CD4-positive, alpha-beta memory T cell (primary cell): ENCODE measurements at regions not wholly inside any gene's neighbourhood (a gene's known extent, or its start where the extent isn't known, plus 50 kb on each side); places are given as distances from the start of the nearest gene placed in this dataset.

Source experiments
- CTCF ChIA-PET: fragments of 350-600 bp; sonication (Branson Sonifier 250); formaldehyde crosslinking; loops from one replicate; lab custom pipeline; 2021; ENCODE audit warnings: inconsistent platforms; ENCODE audit not compliant: partially characterized antibody; lab: Charles Lee
- POLR2A ChIA-PET: fragments of 350-600 bp; sonication (Branson Sonifier 250); formaldehyde crosslinking; loops from one replicate; lab custom pipeline; 2021; ENCODE audit not compliant: partially characterized antibody; lab: Charles Lee
- DNase-seq, 5 donors: peaks; one replicate each; pipeline versions ENCODE4 v3.0.0 to v3.0.0-alpha.2; 2020 to 2022; ENCODE audit warnings: mixed read lengths in 1 of 5
- H3K27ac ChIP-seq: one replicate; pipeline ENCODE4 v1.7.0; 2013; ENCODE audit warnings: low read depth, low read length
- H3K27me3 ChIP-seq: 2 replicates; pipeline ENCODE4 v1.7.0; 2013; ENCODE audit warnings: mild to moderate bottlenecking, low read length, moderate library complexity; ENCODE audit not compliant: insufficient read depth
- H3K36me3 ChIP-seq: 2 replicates; pipeline ENCODE4 v1.7.0; 2013; ENCODE audit warnings: mild to moderate bottlenecking, low read length, moderate library complexity; ENCODE audit not compliant: insufficient read depth
- H3K4me1 ChIP-seq: 2 replicates; pipeline ENCODE4 v1.7.0; 2013; ENCODE audit warnings: mild to moderate bottlenecking, low read length, moderate library complexity; ENCODE audit not compliant: insufficient read depth
- H3K4me3 ChIP-seq, 2 donors: one replicate each; pipeline ENCODE4 v1.7.0; 2013; ENCODE audit warnings: low read length in 2 of 2, mild to moderate bottlenecking in 1 of 2
- H3K9me3 ChIP-seq, 2 donors: one replicate each; pipeline ENCODE4 v1.7.0; 2013; ENCODE audit warnings: low read length in 2 of 2, control low read depth in 1 of 2; ENCODE audit not compliant: control insufficient read depth in 1 of 2
- H3K27ac Mint-ChIP-seq, 7 donors: one replicate each; pipeline ENCODE4 v1.8.0; 2020 to 2021; ENCODE audit warnings: mixed read lengths in 7 of 7, mild to moderate bottlenecking in 6 of 7, inconsistent platforms in 3 of 7, moderate library complexity in 3 of 7
- H3K27me3 Mint-ChIP-seq, 2 donors: one replicate each; pipeline ENCODE4 v1.8.0; 2020 to 2021; ENCODE audit warnings: mixed read lengths in 2 of 2
- H3K36me3 Mint-ChIP-seq, 2 donors: one replicate each; pipeline ENCODE4 v1.8.0; 2020 to 2021; ENCODE audit warnings: mixed read lengths in 2 of 2, inconsistent platforms in 1 of 2, mild to moderate bottlenecking in 1 of 2
- H3K4me1 Mint-ChIP-seq, 4 donors: one replicate each; pipeline ENCODE4 v1.8.0; 2020 to 2021; ENCODE audit warnings: mixed read lengths in 4 of 4, mild to moderate bottlenecking in 1 of 4
- H3K4me3 Mint-ChIP-seq, 8 donors: one replicate each; pipeline ENCODE4 v1.8.0; 2020 to 2021; ENCODE audit warnings: mixed read lengths in 8 of 8, mild to moderate bottlenecking in 7 of 8, moderate library complexity in 6 of 8, inconsistent platforms in 3 of 8
- H3K9me3 Mint-ChIP-seq, 8 donors: one replicate each; pipeline ENCODE4 v1.8.0; 2020 to 2021; ENCODE audit warnings: mixed read lengths in 8 of 8, mild to moderate bottlenecking in 5 of 8, inconsistent platforms in 3 of 8, moderate library complexity in 1 of 8
- intact Hi-C: fragments of 100-400 bp; cut with micrococcal nuclease; formaldehyde crosslinking; loops from one replicate; pipeline ENCODE4 v1.15.1; 2023

DNA sequence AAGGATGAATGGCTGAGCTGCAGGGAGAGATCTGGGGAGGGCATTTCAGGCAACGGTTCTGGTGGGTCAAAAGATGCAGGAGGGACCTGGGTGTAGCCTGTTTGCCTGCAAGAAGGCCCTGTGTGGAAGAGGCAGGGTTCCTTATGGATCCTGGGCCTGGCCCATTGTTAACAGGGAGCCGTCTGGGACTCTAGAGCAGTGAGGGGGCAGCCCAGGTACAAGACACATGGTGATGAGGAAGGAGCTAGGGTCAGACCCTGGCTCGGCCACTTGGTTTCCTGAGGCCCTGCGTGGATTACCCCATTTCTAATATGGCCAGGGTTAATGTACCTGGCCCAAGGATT, 124.9 kb downstream of the GLI2 start:
- intact Hi-C loops = no loop called here
- Histone ChIP-seq H3K36me3 (no peaks in the 10 kb centered on the region), H3K27me3 (no peaks in the 10 kb centered on the region), H3K27ac (no peak overlapping the region), H3K4me1 (no peaks in the 10 kb centered on the region), H3K4me3 (no peak overlapping the region), H3K9me3 (no peaks in the 10 kb centered on the region)
- Mint-ChIP-seq H3K36me3 (no peaks in the 10 kb centered on the region), H3K27me3 (peaks cover 0 to 5% of the 10 kb centered on the region in 2 donors), H3K4me3 (no peak overlapping the region), H3K4me1 (no peaks in the 10 kb centered on the region), H3K27ac (no peak overlapping the region), H3K9me3 (peaks cover 0 to 1% (median 0%) of the 10 kb centered on the region in 8 donors)
- ChIA-PET CTCF (no interaction called here), POLR2A (no interaction called here)
- DNase-seq = no peak

DNA sequence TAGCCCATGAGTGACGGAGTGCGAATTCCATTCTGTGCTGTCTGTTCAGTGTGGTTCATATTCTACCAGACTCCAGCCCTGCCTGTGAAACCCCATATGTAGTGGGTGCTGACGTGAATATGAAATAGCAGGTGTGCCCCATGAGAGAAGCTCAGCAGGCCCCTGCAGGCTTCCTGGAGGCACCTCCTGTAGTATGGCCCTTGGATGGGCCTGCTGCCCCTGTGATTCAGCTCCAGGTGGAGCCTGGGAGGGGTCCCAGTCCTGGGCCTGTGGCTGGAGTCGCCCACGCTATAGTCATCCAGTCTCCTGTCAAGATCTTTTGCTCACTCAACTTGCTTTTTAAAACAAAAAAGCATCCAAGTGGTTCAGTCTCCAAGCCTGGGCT, 125.5 kb downstream of the GLI2 start:
- Histone ChIP-seq H3K36me3 (no peaks in the 10 kb centered on the region), H3K9me3 (no peaks in the 10 kb centered on the region), H3K4me1 (no peaks in the 10 kb centered on the region), H3K4me3 (no peak overlapping the region), H3K27ac (no peak overlapping the region), H3K27me3 (no peaks in the 10 kb centered on the region)
- H3K36me3 Mint-ChIP-seq = no peaks in the 10 kb centered on the region
- peaks cover 0 to 1% (median 0%) of the 10 kb centered on the region in 8 donors for H3K9me3 Mint-ChIP-seq
- CTCF ChIA-PET = no interaction called here
- H3K4me1 Mint-ChIP-seq = no peaks in the 10 kb centered on the region
- POLR2A ChIA-PET = no interaction called here
- H3K27ac Mint-ChIP-seq = no peak overlapping the region
- DNase-seq = no peak
- H3K27me3 Mint-ChIP-seq = peaks cover 3 to 7% of the 10 kb centered on the region in 2 donors
- intact Hi-C loops = no loop called here
- H3K4me3 Mint-ChIP-seq = no peak overlapping the region

DNA sequence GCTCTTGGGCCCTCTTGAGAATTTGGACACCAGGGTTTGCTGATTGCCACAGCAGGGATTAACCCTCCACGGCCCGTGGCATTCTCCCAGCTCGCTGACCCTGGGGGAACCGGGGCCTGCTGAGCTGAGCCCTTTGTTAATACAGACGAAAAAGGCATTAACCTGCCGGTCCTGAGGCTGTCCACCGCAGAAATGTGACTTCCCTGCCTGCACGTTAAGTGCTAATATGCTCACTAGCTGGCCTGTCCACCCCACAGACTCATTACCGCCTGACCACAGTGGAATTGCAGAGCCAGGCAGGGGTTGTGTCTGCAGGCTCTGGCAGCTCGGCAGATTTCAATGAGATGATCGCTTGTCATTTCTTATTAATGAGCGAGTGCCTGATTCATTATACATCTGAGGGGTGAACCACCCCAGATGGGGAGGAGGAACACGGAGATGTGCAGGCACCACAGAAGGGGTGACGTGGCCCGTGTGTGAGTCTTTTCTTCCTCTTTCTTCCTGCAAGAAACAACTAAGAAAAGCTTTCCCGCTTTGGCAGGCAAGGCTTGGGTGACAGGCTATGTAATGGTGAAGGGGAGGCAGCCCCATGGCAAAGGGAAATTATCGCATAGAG, 126.0 kb downstream of the GLI2 start:
- peaks cover 5 to 12% of the 10 kb centered on the region in 2 donors for H3K27me3 Mint-ChIP-seq
- intact Hi-C loops = no loop called here
- CTCF ChIA-PET = no interaction called here

GRCh38 chr2:120862201-120863060, 126.8 kb downstream of the GLI2 start:
- H3K4me3 ChIP-seq = no peak overlapping the region
- Mint-ChIP-seq H3K4me3 (no peak overlapping the region), H3K27me3 (peaks cover 5 to 12% of the 10 kb centered on the region in 2 donors), H3K36me3 (no peaks in the 10 kb centered on the region), H3K4me1 (no peaks in the 10 kb centered on the region), H3K27ac (no peak overlapping the region), H3K9me3 (peaks cover 0 to 1% (median 0%) of the 10 kb centered on the region in 8 donors)
- H3K36me3 ChIP-seq = no peaks in the 10 kb centered on the region
- intact Hi-C loops = no loop called here
- ChIA-PET POLR2A (no interaction called here), CTCF (no interaction called here)
- no peaks in the 10 kb centered on the region for H3K27me3 ChIP-seq
- H3K4me1 ChIP-seq = no peaks in the 10 kb centered on the region
- H3K9me3 ChIP-seq = no peaks in the 10 kb centered on the region
- DNase-seq = no peak
- no peak overlapping the region for H3K27ac ChIP-seq

More for the DNA sequence above, 126.0 kb downstream of the GLI2 start:
- H3K27ac ChIP-seq = no peak overlapping the region
- Mint-ChIP-seq H3K4me1 (no peaks in the 10 kb centered on the region), H3K4me3 (no peak overlapping the region), H3K36me3 (no peaks in the 10 kb centered on the region), H3K27ac (peak overlapping the region in 1 of 7 donors; percentile 6), H3K9me3 (peaks cover 0 to 1% (median 0%) of the 10 kb centered on the region in 8 donors)
- no peaks in the 10 kb centered on the region for H3K36me3 ChIP-seq
- no peaks in the 10 kb centered on the region for H3K9me3 ChIP-seq
- H3K4me1 ChIP-seq = no peaks in the 10 kb centered on the region
- H3K27me3 ChIP-seq = no peaks in the 10 kb centered on the region
- DNase-seq = no peak
- no peak overlapping the region for H3K4me3 ChIP-seq
- POLR2A ChIA-PET = no interaction called here

DNA sequence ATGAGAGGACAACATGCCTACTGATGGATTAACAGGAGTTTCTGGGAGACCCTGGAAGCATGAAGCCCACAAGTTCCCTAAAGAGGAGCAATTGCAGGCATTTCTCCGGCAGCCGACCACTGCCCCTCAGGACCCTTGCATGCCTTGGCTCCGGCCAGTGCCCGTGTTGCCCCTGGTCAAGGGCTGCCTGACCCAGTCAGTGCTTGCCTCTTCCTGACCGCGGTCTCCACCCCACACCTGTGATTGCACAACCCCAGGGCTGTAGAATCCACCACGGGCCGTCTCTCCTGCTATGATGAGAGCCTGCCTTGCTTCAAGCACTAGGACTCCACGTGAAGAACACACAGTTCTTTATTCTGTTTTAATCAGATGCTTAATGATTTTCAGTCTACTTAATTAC, 127.5 kb downstream of the GLI2 start:
- POLR2A ChIA-PET = no interaction called here
- Mint-ChIP-seq H3K9me3 (peaks cover 0 to 1% (median 0%) of the 10 kb centered on the region in 8 donors), H3K4me1 (no peaks in the 10 kb centered on the region), H3K27ac (no peak overlapping the region), H3K27me3 (peaks cover 7 to 12% of the 10 kb centered on the region in 2 donors), H3K36me3 (no peaks in the 10 kb centered on the region), H3K4me3 (no peak overlapping the region)
- CTCF ChIA-PET = no interaction called here
- Histone ChIP-seq H3K27ac (no peak overlapping the region), H3K27me3 (no peaks in the 10 kb centered on the region), H3K4me3 (no peak overlapping the region), H3K36me3 (no peaks in the 10 kb centered on the region), H3K9me3 (no peaks in the 10 kb centered on the region), H3K4me1 (no peaks in the 10 kb centered on the region)
- no peak for DNase-seq
- intact Hi-C loops = no loop called here

GRCh38 chr2:120863661-120864320, 128.1 kb downstream of the GLI2 start:
- H3K36me3 ChIP-seq = no peaks in the 10 kb centered on the region
- Mint-ChIP-seq H3K4me1 (peaks cover 0 to 4% (median 0%) of the 10 kb centered on the region in 4 donors), H3K9me3 (peaks cover 0 to 1% (median 0%) of the 10 kb centered on the region in 8 donors), H3K4me3 (no peak overlapping the region), H3K27me3 (peaks cover 13 to 14% of the 10 kb centered on the region in 2 donors), H3K36me3 (no peaks in the 10 kb centered on the region), H3K27ac (no peak overlapping the region)
- CTCF ChIA-PET = no interaction called here
- no peaks in the 10 kb centered on the region for H3K9me3 ChIP-seq
- no peaks in the 10 kb centered on the region for H3K4me1 ChIP-seq
- POLR2A ChIA-PET = no interaction called here
- no peaks in the 10 kb centered on the region for H3K27me3 ChIP-seq
- no peak for DNase-seq
- no peak overlapping the region for H3K27ac ChIP-seq
- H3K4me3 ChIP-seq = no peak overlapping the region
- intact Hi-C loops = no loop called here

- DNase-seq = no peak
- Mint-ChIP-seq H3K4me3 (no peak overlapping the region), H3K36me3 (no peaks in the 10 kb centered on the region), H3K4me1 (peaks cover 0 to 4% (median 0%) of the 10 kb centered on the region in 4 donors), H3K27ac (no peak overlapping the region), H3K9me3 (peaks cover 0 to 1% (median 0%) of the 10 kb centered on the region in 8 donors), H3K27me3 (peaks cover 19 to 22% of the 10 kb centered on the region in 2 donors)
- no peak overlapping the region for H3K4me3 ChIP-seq
- no peaks in the 10 kb centered on the region for H3K9me3 ChIP-seq
- no peaks in the 10 kb centered on the region for H3K36me3 ChIP-seq
- no peaks in the 10 kb centered on the region for H3K4me1 ChIP-seq
- CTCF ChIA-PET = interaction anchor here (0.6 kb wide), 1 partner anchor 171 kb away, joined by 3 read pairs; no protein-coding TSS in a partner anchor
- intact Hi-C loops = no loop called here
- H3K27ac ChIP-seq = no peak overlapping the region
- POLR2A ChIA-PET = no interaction called here
- no peaks in the 10 kb centered on the region for H3K27me3 ChIP-seq
These were observed 129.3 kb downstream of the GLI2 start for GRCh38 chr2:120864981-120865380.
